Kidney (tissue), 13 donors: ENCODE measurements at regions not wholly inside any gene's neighbourhood (a gene's known extent, or its start where the extent isn't known, plus 50 kb on each side); places are given as distances from the start of the nearest gene placed in this dataset.

Experiments used
- DNase-seq, 5 donors: peaks; one replicate each; pipeline ENCODE4 v3.0.0-alpha.2; 2013 to 2020
- FAIRE-seq: peaks from 2 replicates; lab custom pipeline; 2012; peaks lifted over from hg19 to GRCh38; lab: Jason Lieb, UNC
- H3K27ac ChIP-seq, 2 donors: one replicate each; pipeline ENCODE4 v1.7.0; 2013; ENCODE audit warnings: low read depth in 2 of 2, low read length in 2 of 2, inconsistent platforms in 1 of 2
- H3K27me3 ChIP-seq: one replicate; pipeline ENCODE4 v1.7.1; 2013; ENCODE audit warnings: low read length, inconsistent platforms; ENCODE audit not compliant: control insufficient read depth, insufficient read depth
- H3K36me3 ChIP-seq, 3 donors: one replicate each; pipeline versions ENCODE4 v1.7.0 to v1.7.1; 2013; ENCODE audit warnings: low read length in 3 of 3, control low read depth in 1 of 3, inconsistent platforms in 1 of 3; ENCODE audit not compliant: insufficient read depth in 3 of 3, control insufficient read depth in 2 of 3
- H3K4me1 ChIP-seq, 3 donors: one replicate each; pipeline versions ENCODE4 v1.7.0 to v1.7.1; 2013; ENCODE audit warnings: low read length in 3 of 3, inconsistent platforms in 1 of 3, low read depth in 1 of 3; ENCODE audit not compliant: control insufficient read depth in 2 of 3, insufficient read depth in 2 of 3
- H3K4me3 ChIP-seq, 3 donors: one replicate each; pipeline versions ENCODE4 v1.7.0 to v1.8.1; 2013; ENCODE audit warnings: low read length in 3 of 3, control low read depth in 1 of 3, inconsistent platforms in 1 of 3
- H3K9ac ChIP-seq, 3 donors: one replicate each; pipeline versions ENCODE4 v1.7.0 to v1.7.1; 2013; ENCODE audit warnings: low read length in 3 of 3, control low read depth in 1 of 3, inconsistent platforms in 1 of 3
- H3K9me3 ChIP-seq, 3 donors: one replicate each; pipeline versions ENCODE4 v1.7.0 to v1.7.1; 2013; ENCODE audit warnings: low read length in 3 of 3, control low read depth in 1 of 3, inconsistent platforms in 1 of 3; ENCODE audit not compliant: control insufficient read depth in 2 of 3, insufficient read depth in 1 of 3
- CTCF ChIP-seq: IDR thresholded peaks from 3 replicates; pipeline ENCODE4 v1.5.1; 2012; ENCODE audit warnings: mild to moderate bottlenecking, moderate library complexity, borderline replicate concordance; ENCODE audit not compliant: insufficient read depth; ENCODE audit errors: extremely low read depth
- intact Hi-C: fragments of 100-400 bp; cut with DNase I; formaldehyde crosslinking; loops from one replicate; pipeline ENCODE4 v1.11.1; 2022
- donor health status: control.
- donor health status: control.
- donor health status: control.
- donor health status: control.
- donor health status: control.
- donor health status: DM: yes; HTN: yes; CAD: no.
- donor health status: Normal renal cell carcinoma (clear cell type).

- H3K27me3 ChIP-seq, result no peaks in the 10 kb centered on the region
- H3K4me1 ChIP-seq, result peaks cover 0 to 2% (median 0%) of the 10 kb centered on the region in 3 donors
- intact Hi-C loops, result no loop called here
- no peaks in the 10 kb centered on the region for H3K9me3 ChIP-seq
- H3K27ac ChIP-seq, result no peak overlapping the region
- TF ChIP-seq CTCF, result no peak
- DNase-seq (no peak), FAIRE-seq (no peak)
- no peaks in the 10 kb centered on the region for H3K36me3 ChIP-seq
- H3K9ac ChIP-seq, result no peak overlapping the region
- H3K4me3 ChIP-seq, result no peak overlapping the region
Observed at GRCh38 chr2:66268756-66269155, 166.2 kb upstream of the MEIS1 start.

GRCh38 chr2:66264354-66264753, 170.6 kb upstream of the MEIS1 start:
- Histone ChIP-seq H3K4me3 (no peak overlapping the region), H3K4me1 (no peaks in the 10 kb centered on the region), H3K9ac (no peak overlapping the region), H3K27me3 (no peaks in the 10 kb centered on the region), H3K27ac (no peak overlapping the region), H3K9me3 (peaks cover 0 to 4% (median 0%) of the 10 kb centered on the region in 3 donors), H3K36me3 (no peaks in the 10 kb centered on the region)
- TF ChIP-seq CTCF, result no peak
- FAIRE-seq (no peak), DNase-seq (no peak)
- intact Hi-C loops, result no loop called here

GRCh38 chr2:66255867-66256266, 179.1 kb upstream of the MEIS1 start:
- intact Hi-C loops, result no loop called here
- Histone ChIP-seq H3K9me3 (peaks cover 0 to 5% (median 0%) of the 10 kb centered on the region in 3 donors), H3K9ac (no peak overlapping the region), H3K27ac (no peak overlapping the region), H3K27me3 (no peaks in the 10 kb centered on the region), H3K36me3 (no peaks in the 10 kb centered on the region), H3K4me1 (no peaks in the 10 kb centered on the region), H3K4me3 (no peak overlapping the region)
- DNase-seq (peak in 3 of 5 donors; percentile 25 to 62 (median 56)), FAIRE-seq (no peak)
- no peak for TF ChIP-seq CTCF

GRCh38 chr2:66255136-66255535, 179.8 kb upstream of the MEIS1 start:
- intact Hi-C loops, result no loop called here

More at GRCh38 chr2:66255136-66255535, 179.8 kb upstream of the MEIS1 start:
- FAIRE-seq (no peak), DNase-seq (no peak)
- Histone ChIP-seq H3K9me3 (peaks cover 0 to 5% (median 0%) of the 10 kb centered on the region in 3 donors), H3K9ac (no peak overlapping the region), H3K27ac (no peak overlapping the region), H3K27me3 (no peaks in the 10 kb centered on the region), H3K4me3 (no peak overlapping the region), H3K4me1 (no peaks in the 10 kb centered on the region), H3K36me3 (no peaks in the 10 kb centered on the region)
- no peak for TF ChIP-seq CTCF
